ENCODE measurements at regions not wholly inside any gene's neighbourhood (a gene's known extent, or its start where the extent isn't known, plus 50 kb on each side); places are given as distances from the start of the nearest gene placed in this dataset.
A peak's percentile ranks its signal among the peaks of the same experiment; 100 is the strongest.

DNA sequence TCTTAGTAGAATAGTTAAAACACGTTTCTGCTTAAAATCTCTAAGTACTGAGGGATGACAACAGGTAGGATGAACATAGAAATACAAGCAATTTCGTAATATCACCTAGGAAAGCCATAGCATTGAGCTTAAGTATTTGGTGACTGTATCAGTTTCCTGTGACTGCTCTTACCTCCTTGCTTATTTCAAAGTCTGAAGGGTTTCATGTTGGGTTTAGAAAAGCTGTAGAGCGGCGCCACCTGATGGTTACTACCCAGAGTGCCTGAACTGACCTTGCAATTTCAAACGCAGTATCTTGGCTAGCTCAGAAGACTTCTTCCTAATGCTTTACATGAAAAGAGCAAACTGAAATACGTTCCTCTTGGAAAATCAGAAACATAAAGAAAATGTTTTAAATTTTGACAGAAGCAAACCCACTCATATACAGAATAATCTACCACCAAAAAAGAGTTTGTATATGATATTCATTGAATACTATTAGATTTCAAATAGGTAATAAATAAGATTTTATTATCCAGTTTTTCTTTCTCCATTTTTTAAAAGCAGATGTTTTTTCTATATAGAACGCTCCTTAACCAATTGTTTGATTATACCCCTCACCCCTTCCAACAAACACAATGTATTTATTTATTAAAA lies 82.3 kb upstream of the RIPOR2 start:
- no peaks in the 10 kb centered on the region for H3K36me3 ChIP-seq (ENCODE audit: insufficient read depth, low read length)
- no peak overlapping the region for H3K9ac ChIP-seq (ENCODE audit: low read depth, low read length)
- H3K9me3 ChIP-seq (ENCODE audit: control insufficient read depth, insufficient read depth, low read length): no peaks in the 10 kb centered on the region
- H3K4me1 ChIP-seq (ENCODE audit: insufficient read depth, low read length): peaks cover 8% of the 10 kb centered on the region; the same call in 1 of the 2 replicates

DNA sequence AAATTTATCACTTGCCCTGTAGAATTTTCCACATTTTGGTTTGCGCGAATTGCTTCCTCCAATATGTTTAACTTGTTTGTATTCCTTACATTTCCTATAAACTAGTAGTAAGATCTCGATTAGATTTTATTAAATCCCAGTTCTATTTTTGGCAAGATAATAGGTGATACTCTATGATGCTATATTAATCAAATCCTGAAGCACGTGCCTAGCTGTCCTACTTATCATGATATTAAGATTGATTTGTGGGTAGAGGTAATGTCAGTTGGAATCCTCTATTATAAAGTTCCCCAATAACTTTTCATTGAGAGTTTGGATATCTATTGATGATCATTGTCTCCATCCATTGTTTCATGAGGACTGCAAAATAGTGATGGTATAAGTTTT lies 82.8 kb upstream of the RIPOR2 start:
- no peak overlapping the region for H3K9ac ChIP-seq (ENCODE audit: low read depth, low read length)
- H3K9me3 ChIP-seq (ENCODE audit: control insufficient read depth, insufficient read depth, low read length): no peaks in the 10 kb centered on the region
- no peaks in the 10 kb centered on the region for H3K36me3 ChIP-seq (ENCODE audit: insufficient read depth, low read length)
- H3K4me1 ChIP-seq (ENCODE audit: insufficient read depth, low read length): peaks cover 8% of the 10 kb centered on the region; the same call in 1 of the 2 replicates

DNA sequence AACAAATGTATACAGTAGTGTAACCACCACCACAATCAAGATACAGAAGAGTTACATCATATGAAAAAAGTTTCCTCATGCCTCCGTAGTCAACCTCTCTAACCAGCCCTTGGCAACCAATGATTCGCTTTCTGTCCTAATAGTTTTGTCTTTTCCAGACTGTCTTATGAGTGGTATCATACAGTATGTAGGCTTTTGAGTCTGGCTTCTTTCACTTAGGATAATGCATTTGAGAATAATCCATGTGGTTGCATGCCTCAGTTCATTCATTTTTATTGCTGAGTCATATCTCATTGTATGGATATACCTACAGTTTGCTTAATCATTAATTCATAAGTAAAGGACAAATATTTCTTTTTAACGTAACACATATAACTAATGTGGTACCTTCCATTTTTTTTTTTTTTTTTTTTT lies 86.4 kb upstream of the RIPOR2 start:
- no peaks in the 10 kb centered on the region for H3K9me3 ChIP-seq (ENCODE audit: control insufficient read depth, insufficient read depth, low read length)

DNA sequence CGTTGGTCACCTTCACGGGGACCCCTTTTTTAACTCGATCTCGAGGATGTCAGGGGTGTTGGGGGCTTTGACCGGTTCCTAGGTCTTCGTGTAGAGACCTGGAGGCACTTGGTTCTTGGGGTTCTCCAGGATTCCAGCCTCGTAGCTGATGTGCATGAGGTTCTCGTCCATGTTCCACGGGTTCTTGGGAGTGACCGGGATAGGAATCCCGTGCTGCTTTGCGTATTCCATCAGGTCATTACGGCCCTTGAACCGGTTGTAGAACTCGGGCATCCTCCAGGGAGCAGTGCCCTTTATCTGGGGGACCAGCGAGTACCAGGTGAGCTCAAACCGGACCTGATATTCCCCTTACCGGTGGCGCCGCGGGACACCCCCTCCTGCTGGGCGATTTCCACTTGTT lies 88.0 kb upstream of the RIPOR2 start:
- no peaks in the 10 kb centered on the region for H3K36me3 ChIP-seq (ENCODE audit: insufficient read depth, low read length)
- peaks cover 13% of the 10 kb centered on the region for H3K4me1 ChIP-seq (ENCODE audit: insufficient read depth, low read length)
- H3K9ac ChIP-seq (ENCODE audit: low read depth, low read length): no peak overlapping the region
- H3K9me3 ChIP-seq (ENCODE audit: control insufficient read depth, insufficient read depth, low read length): no peaks in the 10 kb centered on the region

More for the DNA sequence above, 86.4 kb upstream of the RIPOR2 start:
- no peak overlapping the region for H3K9ac ChIP-seq (ENCODE audit: low read depth, low read length)
- H3K36me3 ChIP-seq (ENCODE audit: insufficient read depth, low read length): no peaks in the 10 kb centered on the region
- peaks cover 20% of the 10 kb centered on the region for H3K4me1 ChIP-seq (ENCODE audit: insufficient read depth, low read length)

DNA sequence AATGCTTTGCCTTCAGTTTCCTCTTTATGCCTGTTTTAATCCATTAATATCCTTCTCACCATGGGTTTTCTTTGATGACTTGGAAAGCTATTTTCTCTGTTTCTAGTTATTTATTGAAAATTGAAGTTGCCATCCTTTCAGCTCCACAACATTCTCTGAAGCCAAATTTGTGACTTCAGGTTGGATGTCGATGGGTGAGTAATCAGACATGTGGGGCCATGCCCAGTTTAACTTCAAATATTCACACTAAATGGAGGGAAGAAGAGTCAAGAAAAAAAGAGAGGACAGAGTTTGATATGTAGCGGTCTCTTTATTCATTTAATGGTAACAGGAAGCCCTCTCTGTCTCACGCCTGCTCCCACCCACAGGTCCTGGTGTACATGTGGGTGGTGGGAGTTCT lies 89.1 kb upstream of the RIPOR2 start:
- no peak overlapping the region for H3K9ac ChIP-seq (ENCODE audit: low read depth, low read length)
- H3K4me1 ChIP-seq (ENCODE audit: insufficient read depth, low read length): peaks cover 13% of the 10 kb centered on the region

DNA sequence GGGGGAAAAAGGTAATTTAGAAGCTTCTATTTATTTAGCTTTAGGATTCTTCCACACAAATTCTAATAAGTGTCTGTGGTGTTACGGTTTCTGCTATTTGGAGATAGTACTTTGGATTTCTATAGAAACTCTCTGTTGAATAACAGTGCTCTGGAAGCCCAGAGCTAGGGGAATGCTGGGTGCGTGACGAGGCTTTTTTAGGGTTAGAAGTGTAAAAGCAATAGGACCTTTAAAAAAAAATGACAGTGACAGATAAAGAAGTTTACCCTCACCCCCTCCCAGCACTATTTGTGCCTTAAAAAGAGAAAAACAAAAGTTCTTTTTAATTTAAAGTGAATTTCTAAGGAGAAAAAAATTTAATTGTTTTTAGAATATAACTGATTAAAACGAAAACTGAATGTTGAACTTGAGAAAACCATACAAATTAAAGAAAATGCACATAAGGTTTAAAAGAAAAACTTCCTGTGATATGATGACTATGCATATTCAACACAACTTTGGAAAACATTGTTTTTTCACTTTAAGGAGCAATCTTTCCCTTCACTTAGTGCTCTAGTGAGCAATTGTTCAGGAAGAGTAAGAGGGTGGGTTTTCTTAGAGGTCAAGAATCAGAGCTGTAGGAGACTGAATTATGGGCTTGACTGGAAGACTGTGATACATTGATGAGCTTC lies 89.6 kb upstream of the RIPOR2 start:
- H3K4me1 ChIP-seq (ENCODE audit: insufficient read depth, low read length): peaks cover 13% of the 10 kb centered on the region
- H3K9me3 ChIP-seq (ENCODE audit: control insufficient read depth, insufficient read depth, low read length): no peaks in the 10 kb centered on the region
- no peak overlapping the region for H3K9ac ChIP-seq (ENCODE audit: low read depth, low read length)
- H3K36me3 ChIP-seq (ENCODE audit: insufficient read depth, low read length): no peaks in the 10 kb centered on the region

More for the DNA sequence above, 89.1 kb upstream of the RIPOR2 start:
- no peaks in the 10 kb centered on the region for H3K9me3 ChIP-seq (ENCODE audit: control insufficient read depth, insufficient read depth, low read length)
- H3K36me3 ChIP-seq (ENCODE audit: insufficient read depth, low read length): no peaks in the 10 kb centered on the region

DNA sequence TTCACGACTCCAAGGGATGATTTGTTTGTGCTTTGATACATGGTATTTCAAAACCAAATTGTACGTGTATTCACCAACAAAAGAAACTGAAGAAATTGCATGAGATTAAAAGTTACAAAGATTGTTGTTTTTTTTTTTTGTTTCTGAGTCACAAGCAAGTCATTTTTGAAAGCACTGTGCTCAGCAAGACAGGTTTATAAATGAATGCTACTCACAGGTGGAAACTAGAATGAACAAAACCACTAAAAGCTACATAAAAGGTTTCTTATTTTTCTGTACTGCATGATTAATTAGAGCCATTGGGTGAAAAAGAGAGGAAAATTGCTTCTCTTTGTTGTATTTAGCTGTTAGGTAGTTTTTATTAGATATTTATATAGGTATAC lies 90.2 kb upstream of the RIPOR2 start:
- Histone ChIP-seq H3K9me3 (ENCODE audit: control insufficient read depth, insufficient read depth, low read length) (no peaks in the 10 kb centered on the region), H3K9ac (ENCODE audit: low read depth, low read length) (no peak overlapping the region), H3K4me1 (ENCODE audit: insufficient read depth, low read length) (peaks cover 13% of the 10 kb centered on the region), H3K36me3 (ENCODE audit: insufficient read depth, low read length) (no peaks in the 10 kb centered on the region)

DNA sequence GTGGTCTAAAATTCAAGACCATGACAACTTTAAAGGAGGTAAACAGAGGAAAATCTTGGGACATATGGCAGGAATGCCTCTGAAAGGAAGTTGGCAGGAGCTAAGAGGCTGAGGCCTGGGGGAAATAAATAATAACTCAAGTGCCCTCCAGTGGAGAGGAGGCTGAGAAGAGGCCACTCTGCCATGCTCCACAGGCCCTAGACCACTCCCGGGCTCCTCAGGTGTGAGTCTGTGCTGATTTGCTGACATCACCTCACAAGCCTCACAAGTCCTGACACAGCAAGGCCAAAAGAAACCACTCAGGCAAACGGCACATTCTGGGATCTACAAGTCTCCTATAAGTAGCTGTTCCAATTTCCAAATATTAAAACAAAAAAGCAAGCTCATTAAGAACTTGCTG lies 91.0 kb upstream of the RIPOR2 start:
- Histone ChIP-seq H3K9ac (ENCODE audit: low read depth, low read length) (no peak overlapping the region), H3K9me3 (ENCODE audit: control insufficient read depth, insufficient read depth, low read length) (no peaks in the 10 kb centered on the region), H3K4me1 (ENCODE audit: insufficient read depth, low read length) (peaks cover 13% of the 10 kb centered on the region), H3K36me3 (ENCODE audit: insufficient read depth, low read length) (no peaks in the 10 kb centered on the region)

DNA sequence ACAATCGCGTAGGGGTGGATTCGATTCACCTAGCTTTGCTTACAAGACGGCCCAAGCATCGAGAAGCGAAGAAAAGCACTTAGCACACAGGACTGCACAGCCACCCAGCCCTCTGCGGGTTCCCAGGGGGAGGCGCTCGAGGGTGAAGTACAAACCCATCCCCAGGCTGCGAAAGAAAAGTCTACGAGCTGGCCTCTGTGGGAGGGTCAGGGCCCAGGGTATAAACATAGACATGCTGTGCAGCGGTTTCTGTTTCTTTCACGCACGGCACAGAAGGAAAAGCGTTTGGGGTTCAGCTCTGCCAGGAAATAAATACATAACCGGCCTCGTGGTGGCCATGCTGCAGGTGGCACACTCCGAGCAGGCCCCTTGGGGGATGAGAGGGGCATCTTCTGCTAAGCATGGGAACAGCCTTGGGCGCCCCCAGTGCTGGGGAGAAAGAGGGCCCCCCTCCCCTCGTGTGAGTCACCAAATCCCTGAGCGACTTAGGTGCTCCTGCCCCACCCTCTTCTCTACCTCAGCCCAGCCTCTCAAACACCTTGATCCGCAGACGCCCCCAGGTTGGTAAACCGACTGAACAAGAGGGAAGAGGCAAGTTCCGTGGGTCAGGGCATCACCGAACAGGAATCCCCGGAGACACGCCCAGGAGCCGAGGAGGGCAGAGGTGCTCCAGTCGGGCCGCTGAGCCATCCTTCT lies 91.6 kb upstream of the RIPOR2 start:
- H3K36me3 ChIP-seq (ENCODE audit: insufficient read depth, low read length): no peaks in the 10 kb centered on the region
- 0 out of 2 replicates have a peak overlapping the region, but pooled peaks have one; percentile 9 for H3K9ac ChIP-seq (ENCODE audit: low read depth, low read length)

DNA sequence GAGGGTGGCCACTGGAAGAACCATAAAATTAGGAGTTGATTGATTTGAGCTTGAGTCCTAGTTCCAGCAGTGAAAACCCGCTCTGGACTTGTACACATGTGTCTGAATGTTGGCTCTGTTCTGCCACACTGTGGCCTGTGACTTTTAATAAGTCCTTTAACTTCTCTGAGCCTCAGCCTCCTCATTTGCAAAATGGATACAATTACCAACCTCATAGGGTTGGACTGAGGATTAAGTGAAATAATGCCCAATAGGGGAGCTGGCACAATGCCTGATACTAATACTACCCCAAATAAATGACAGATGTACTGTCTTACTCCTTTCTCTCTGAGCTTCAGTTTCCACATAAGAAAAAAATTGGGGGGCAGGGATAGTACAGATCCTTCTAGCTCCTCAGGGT lies 92.6 kb upstream of the RIPOR2 start:
- Histone ChIP-seq H3K36me3 (ENCODE audit: insufficient read depth, low read length) (no peaks in the 10 kb centered on the region), H3K9me3 (ENCODE audit: control insufficient read depth, insufficient read depth, low read length) (no peaks in the 10 kb centered on the region), H3K9ac (ENCODE audit: low read depth, low read length) (no peak overlapping the region), H3K4me1 (ENCODE audit: insufficient read depth, low read length) (peaks cover 13% of the 10 kb centered on the region)

More for the DNA sequence above, 91.6 kb upstream of the RIPOR2 start:
- H3K9me3 ChIP-seq (ENCODE audit: control insufficient read depth, insufficient read depth, low read length): no peaks in the 10 kb centered on the region
- peaks cover 13% of the 10 kb centered on the region for H3K4me1 ChIP-seq (ENCODE audit: insufficient read depth, low read length)

DNA sequence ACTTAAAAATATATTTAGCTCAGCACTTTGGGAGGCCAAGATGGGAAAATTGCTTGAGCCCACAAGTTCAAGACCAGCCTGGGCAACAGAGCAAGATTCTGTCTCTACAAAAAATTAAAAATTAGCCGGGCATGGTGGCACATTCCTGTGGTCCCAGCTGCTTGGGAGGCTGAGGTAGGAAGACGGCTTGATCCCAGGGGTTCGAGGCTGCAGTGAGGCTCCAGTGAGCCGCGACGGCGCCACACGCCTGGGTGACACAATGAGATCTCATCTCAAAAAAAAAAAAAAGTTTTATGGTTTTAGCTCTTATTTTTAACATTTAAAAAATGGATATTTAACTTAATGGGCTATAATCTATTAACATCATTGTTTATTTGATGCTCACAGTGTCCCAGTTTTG lies 97.2 kb upstream of the RIPOR2 start:
- no peaks in the 10 kb centered on the region for H3K9me3 ChIP-seq (ENCODE audit: control insufficient read depth, insufficient read depth, low read length)
- H3K4me1 ChIP-seq (ENCODE audit: insufficient read depth, low read length): peaks cover 5% of the 10 kb centered on the region; the same call in 1 of the 2 replicates
- no peak overlapping the region for H3K9ac ChIP-seq (ENCODE audit: low read depth, low read length)
- no peaks in the 10 kb centered on the region for H3K36me3 ChIP-seq (ENCODE audit: insufficient read depth, low read length)

DNA sequence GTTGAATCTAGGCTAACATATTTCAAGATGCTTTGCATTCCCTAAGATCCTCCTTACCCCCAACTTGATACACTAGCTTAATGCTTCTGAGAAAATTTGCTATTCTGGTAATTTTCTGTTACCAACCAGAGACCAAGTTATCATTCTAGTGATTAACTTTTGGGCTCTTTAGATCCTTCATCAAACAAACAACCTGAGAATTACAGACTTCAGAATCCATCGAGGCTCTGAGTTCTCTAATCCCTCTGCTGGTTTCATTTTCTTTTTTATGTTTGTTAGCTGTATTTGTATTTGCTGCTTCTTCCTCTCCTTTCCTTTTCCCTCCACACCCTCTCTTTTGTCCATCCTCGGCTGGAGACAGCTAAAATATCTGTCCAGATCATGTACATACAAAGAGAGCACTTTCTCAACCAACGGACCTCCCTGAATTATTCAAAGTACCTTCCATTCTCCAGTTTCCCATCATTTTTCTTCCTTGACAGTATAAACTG lies 98.7 kb upstream of the RIPOR2 start:
- Histone ChIP-seq H3K36me3 (ENCODE audit: insufficient read depth, low read length) (no peaks in the 10 kb centered on the region), H3K9me3 (ENCODE audit: control insufficient read depth, insufficient read depth, low read length) (no peaks in the 10 kb centered on the region), H3K4me1 (ENCODE audit: insufficient read depth, low read length) (peaks cover 5% of the 10 kb centered on the region; the same call in 1 of the 2 replicates), H3K9ac (ENCODE audit: low read depth, low read length) (no peak overlapping the region)

DNA sequence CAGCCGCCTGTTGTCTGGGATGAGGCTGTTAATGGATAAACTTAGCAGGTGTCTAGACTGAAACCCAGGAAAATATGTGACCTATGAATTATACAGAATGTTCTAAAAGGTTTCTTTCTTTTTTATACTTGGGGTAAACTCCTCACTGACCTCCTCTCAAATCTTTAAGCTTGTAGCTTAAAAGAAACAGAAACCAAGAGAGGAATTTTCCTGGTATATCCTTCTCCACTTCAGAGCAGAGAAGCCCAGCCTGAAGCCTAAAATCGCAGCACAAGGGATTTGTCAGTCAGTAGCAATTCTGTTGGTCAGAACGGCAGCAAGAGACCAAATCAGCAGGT lies 99.4 kb upstream of the RIPOR2 start:
- no peak overlapping the region for H3K9ac ChIP-seq (ENCODE audit: low read depth, low read length)
- H3K36me3 ChIP-seq (ENCODE audit: insufficient read depth, low read length): no peaks in the 10 kb centered on the region
- peaks cover 5% of the 10 kb centered on the region; the same call in 1 of the 2 replicates for H3K4me1 ChIP-seq (ENCODE audit: insufficient read depth, low read length)
- H3K9me3 ChIP-seq (ENCODE audit: control insufficient read depth, insufficient read depth, low read length): no peaks in the 10 kb centered on the region

DNA sequence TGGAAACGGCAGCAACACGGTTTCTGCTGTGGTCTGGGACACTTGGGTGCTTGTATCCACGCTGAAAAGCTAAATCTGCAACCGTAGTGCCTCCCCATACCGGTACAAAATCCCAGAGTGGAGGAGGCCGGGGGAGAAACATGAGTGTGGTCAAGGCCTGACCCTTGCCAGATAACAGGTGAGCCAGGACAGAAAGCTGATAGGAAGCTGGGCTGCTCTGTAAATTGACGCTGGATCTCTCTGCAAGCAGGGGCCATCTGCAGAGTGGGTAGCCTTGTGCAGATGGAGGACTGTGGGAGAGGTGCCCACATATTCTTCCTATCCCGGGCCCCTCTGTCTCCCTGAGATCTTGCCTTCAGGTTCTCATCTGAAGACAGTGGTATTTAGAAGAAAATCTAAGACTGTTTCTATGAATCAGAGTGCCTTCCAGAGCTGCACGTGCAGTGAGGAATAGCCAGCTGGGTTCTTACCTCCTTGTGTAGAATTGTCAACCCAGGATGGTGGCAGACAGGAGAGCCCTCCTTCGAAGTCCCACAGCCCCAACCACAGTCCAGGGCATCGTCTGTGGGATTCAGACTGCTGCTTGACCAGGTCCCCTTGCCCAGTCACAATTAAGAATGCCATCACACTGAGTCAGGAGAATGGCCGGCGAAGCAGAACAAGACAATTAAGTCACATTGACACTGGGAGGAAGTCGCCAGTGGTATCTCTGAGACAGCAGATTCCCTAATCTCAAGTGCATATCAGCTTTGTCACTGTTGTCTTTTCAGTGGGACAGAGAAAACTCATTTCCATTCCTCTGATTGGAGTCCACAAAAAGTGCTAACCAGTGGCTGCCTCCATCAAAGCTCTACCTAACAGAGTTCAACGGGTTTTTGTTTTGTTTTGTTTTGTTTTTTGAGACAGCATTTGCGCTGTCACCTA lies 100.0 kb upstream of the RIPOR2 start:
- H3K36me3 ChIP-seq (ENCODE audit: insufficient read depth, low read length): no peaks in the 10 kb centered on the region
- H3K4me1 ChIP-seq (ENCODE audit: insufficient read depth, low read length): peaks cover 5% of the 10 kb centered on the region; the same call in 1 of the 2 replicates
- no peak overlapping the region for H3K9ac ChIP-seq (ENCODE audit: low read depth, low read length)
- no peaks in the 10 kb centered on the region for H3K9me3 ChIP-seq (ENCODE audit: control insufficient read depth, insufficient read depth, low read length)
